Right lung (tissue), 2 donors: ENCODE measurements at regions not wholly inside any gene's neighbourhood (a gene's known extent, or its start where the extent isn't known, plus 50 kb on each side); places are given as distances from the start of the nearest gene placed in this dataset.

ENCODE experiments used
- DNase-seq, 2 donors: peaks; one replicate each; pipeline ENCODE4 v3.0.0-alpha.2; 2013

GRCh38 chr16:54512467-54512995 lies 225.9 kb upstream of the IRX3 start:
- DNase-seq: no peak

GRCh38 chr16:54511222-54511731 lies 224.7 kb upstream of the IRX3 start:
- no peak for DNase-seq

GRCh38 chr16:54510685-54511221 lies 224.2 kb upstream of the IRX3 start:
- no peak for DNase-seq

- DNase-seq: no peak
Observed at GRCh38 chr16:54509456-54509855, 222.9 kb upstream of the IRX3 start.

GRCh38 chr16:54508351-54508750 lies 221.8 kb upstream of the IRX3 start:
- DNase-seq: peak; percentile 40 to 49

GRCh38 chr16:54506741-54507500 lies 220.3 kb upstream of the IRX3 start:
- peak; percentile 64 to 72 for DNase-seq

- no peak for DNase-seq
Observed at GRCh38 chr16:54506214-54506580, 219.6 kb upstream of the IRX3 start.

- peak; percentile 82 to 85 for DNase-seq
Observed at GRCh38 chr16:54505549-54506213, 219.1 kb upstream of the IRX3 start.

GRCh38 chr16:54504372-54504771 lies 217.8 kb upstream of the IRX3 start:
- no peak for DNase-seq

- no peak for DNase-seq
Observed at GRCh38 chr16:54503856-54504219, 217.3 kb upstream of the IRX3 start.

- peak; percentile 68 to 76 for DNase-seq
Observed at GRCh38 chr16:54503011-54503855, 216.6 kb upstream of the IRX3 start.

GRCh38 chr16:54501797-54502196 lies 215.2 kb upstream of the IRX3 start:
- no peak for DNase-seq

GRCh38 chr16:54493594-54493993 lies 207.0 kb upstream of the IRX3 start:
- no peak for DNase-seq

GRCh38 chr16:54493061-54493460 lies 206.5 kb upstream of the IRX3 start:
- DNase-seq: no peak

- DNase-seq: no peak
Observed at GRCh38 chr16:54490112-54490488, 203.5 kb upstream of the IRX3 start.

- no peak for DNase-seq
Observed at GRCh38 chr16:54489225-54490111, 202.9 kb upstream of the IRX3 start.

- DNase-seq: no peak
Observed at GRCh38 chr16:54488729-54489128, 202.1 kb upstream of the IRX3 start.

- no peak for DNase-seq
Observed at GRCh38 chr16:54487933-54488332, 201.3 kb upstream of the IRX3 start.

GRCh38 chr16:54484700-54485099 lies 198.1 kb upstream of the IRX3 start:
- no peak for DNase-seq

- no peak for DNase-seq
Observed at GRCh38 chr16:54482892-54483574, 196.4 kb upstream of the IRX3 start.
